OCI-LY1 (cell line): ENCODE measurements at regions not wholly inside any gene's neighbourhood (a gene's known extent, or its start where the extent isn't known, plus 50 kb on each side); places are given as distances from the start of the nearest gene placed in this dataset.

Experiments
- H2AFZ ChIP-seq: fragments of 200-600 bp; sonication (generic), shearing (Covaris generic); 2 replicates; pipeline ENCODE4 v1.6.0; 2014; ENCODE audit warnings: antibody characterized with exemption, mild to moderate bottlenecking, low read length
- H3F3A ChIP-seq: fragments of 200-600 bp; sonication (generic), shearing (Covaris generic); 2 replicates; pipeline ENCODE4 v1.6.0; 2014; ENCODE audit warnings: mild to moderate bottlenecking, antibody characterized with exemption, low read length, moderate library complexity; ENCODE audit not compliant: insufficient read depth
- H3K27ac ChIP-seq: fragments of 200-600 bp; sonication (generic); 2 replicates; pipeline ENCODE4 v1.5.1; 2014; ENCODE audit warnings: low read length, mixed run types, mild to moderate bottlenecking, low read depth; ENCODE audit not compliant: poor library complexity, severe bottlenecking
- H3K27me3 ChIP-seq: fragments of 200-600 bp; sonication (generic); 2 replicates; pipeline ENCODE4 v1.6.0; 2014; ENCODE audit warnings: antibody characterized with exemption, mild to moderate bottlenecking, low read length, moderate library complexity; ENCODE audit not compliant: insufficient read depth
- H3K36me3 ChIP-seq: fragments of 200-600 bp; sonication (generic); 2 replicates; pipeline ENCODE4 v1.6.1; 2014; ENCODE audit warnings: mild to moderate bottlenecking, antibody characterized with exemption, low read length, moderate library complexity, mixed read lengths; ENCODE audit not compliant: insufficient read depth
- H3K4me1 ChIP-seq: fragments of 200-600 bp; sonication (generic); 2 replicates; pipeline ENCODE4 v1.5.1; 2014; ENCODE audit warnings: mild to moderate bottlenecking, low read length, moderate library complexity; ENCODE audit not compliant: insufficient read depth, severe bottlenecking
- H3K4me2 ChIP-seq: fragments of 200-600 bp; sonication (generic), shearing (Covaris generic); 2 replicates; pipeline ENCODE4 v1.6.1; 2014; ENCODE audit warnings: low read length
- H3K4me3 ChIP-seq: fragments of 200-600 bp; sonication (generic); 2 replicates; pipeline ENCODE4 v1.5.1; 2014; ENCODE audit warnings: low read length, low read depth, mild to moderate bottlenecking, mixed read lengths; ENCODE audit not compliant: poor library complexity, severe bottlenecking
- H3K79me2 ChIP-seq: fragments of 200-600 bp; shearing (Covaris generic); 2 replicates; pipeline ENCODE4 v1.6.1; 2016; ENCODE audit warnings: mixed run types, low read length, mixed read lengths; ENCODE audit not compliant: insufficient read depth
- H3K9ac ChIP-seq: fragments of 200-600 bp; sonication (generic), shearing (Covaris generic); 2 replicates; pipeline ENCODE4 v1.6.1; 2014; ENCODE audit warnings: mild to moderate bottlenecking, low read length, mixed read lengths
- H3K9me2 ChIP-seq: fragments of 200-600 bp; sonication (generic), shearing (Covaris generic); 2 replicates; pipeline ENCODE4 v1.6.1; 2014; ENCODE audit warnings: low read depth, mild to moderate bottlenecking, low read length, mixed read lengths
- H3K9me3 ChIP-seq: fragments of 200-600 bp; shearing (Covaris generic); 2 replicates; pipeline ENCODE4 v1.6.1; 2014; ENCODE audit warnings: low read length, mixed read lengths
- H4K20me1 ChIP-seq: fragments of 200-600 bp; sonication (generic), shearing (Covaris generic); 2 replicates; pipeline ENCODE4 v1.6.0; 2016; ENCODE audit warnings: mild to moderate bottlenecking, low read length; ENCODE audit not compliant: insufficient read depth
- EZH2 ChIP-seq: fragments of 200-600 bp; sonication (generic), shearing (Covaris generic); IDR thresholded peaks from 2 replicates; pipeline ENCODE4 v1.8.0; 2017; ENCODE audit warnings: borderline replicate concordance, mixed run types, mild to moderate bottlenecking, antibody characterized with exemption, low read length, moderate library complexity, mixed read lengths
- TF ChIP-seq, protein P1 (sequence below): fragments of 200-600 bp; sonication (generic), shearing (Covaris generic); IDR thresholded peaks from 2 replicates; pipeline ENCODE4 v1.5.1; 2017; ENCODE audit warnings: mild to moderate bottlenecking, antibody characterized with exemption, low read length, moderate library complexity, mixed read lengths

GRCh38 chr2:66003931-66004330, 431.0 kb upstream of the MEIS1 start:
- no peak overlapping the region for H3K9ac ChIP-seq
- no peak for TF ChIP-seq EZH2
- TF ChIP-seq, protein P1, sequence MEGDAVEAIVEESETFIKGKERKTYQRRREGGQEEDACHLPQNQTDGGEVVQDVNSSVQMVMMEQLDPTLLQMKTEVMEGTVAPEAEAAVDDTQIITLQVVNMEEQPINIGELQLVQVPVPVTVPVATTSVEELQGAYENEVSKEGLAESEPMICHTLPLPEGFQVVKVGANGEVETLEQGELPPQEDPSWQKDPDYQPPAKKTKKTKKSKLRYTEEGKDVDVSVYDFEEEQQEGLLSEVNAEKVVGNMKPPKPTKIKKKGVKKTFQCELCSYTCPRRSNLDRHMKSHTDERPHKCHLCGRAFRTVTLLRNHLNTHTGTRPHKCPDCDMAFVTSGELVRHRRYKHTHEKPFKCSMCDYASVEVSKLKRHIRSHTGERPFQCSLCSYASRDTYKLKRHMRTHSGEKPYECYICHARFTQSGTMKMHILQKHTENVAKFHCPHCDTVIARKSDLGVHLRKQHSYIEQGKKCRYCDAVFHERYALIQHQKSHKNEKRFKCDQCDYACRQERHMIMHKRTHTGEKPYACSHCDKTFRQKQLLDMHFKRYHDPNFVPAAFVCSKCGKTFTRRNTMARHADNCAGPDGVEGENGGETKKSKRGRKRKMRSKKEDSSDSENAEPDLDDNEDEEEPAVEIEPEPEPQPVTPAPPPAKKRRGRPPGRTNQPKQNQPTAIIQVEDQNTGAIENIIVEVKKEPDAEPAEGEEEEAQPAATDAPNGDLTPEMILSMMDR, result no peak
- H3K9me3 ChIP-seq, result no peaks in the 10 kb centered on the region
- H4K20me1 ChIP-seq, result no peaks in the 10 kb centered on the region
- no peaks in the 10 kb centered on the region for H3F3A ChIP-seq
- no peak overlapping the region for H3K4me2 ChIP-seq
- no peak overlapping the region for H2AFZ ChIP-seq
- no peaks in the 10 kb centered on the region for H3K36me3 ChIP-seq
- no peak overlapping the region for H3K4me3 ChIP-seq
- H3K4me1 ChIP-seq, result no peaks in the 10 kb centered on the region
- no peaks in the 10 kb centered on the region for H3K27me3 ChIP-seq
- H3K27ac ChIP-seq, result no peak overlapping the region
- no peaks in the 10 kb centered on the region for H3K79me2 ChIP-seq
- no peaks in the 10 kb centered on the region for H3K9me2 ChIP-seq

- no peaks in the 10 kb centered on the region for H4K20me1 ChIP-seq
- H3K79me2 ChIP-seq, result no peaks in the 10 kb centered on the region
- TF ChIP-seq, protein P1, result no peak
- no peak for TF ChIP-seq EZH2
- H3K9ac ChIP-seq, result no peak overlapping the region
- H3K27me3 ChIP-seq, result no peaks in the 10 kb centered on the region
- H3K36me3 ChIP-seq, result no peaks in the 10 kb centered on the region
- no peaks in the 10 kb centered on the region for H3K9me3 ChIP-seq
- no peak overlapping the region for H3K4me3 ChIP-seq
- no peak overlapping the region for H3K4me2 ChIP-seq
- H3K4me1 ChIP-seq, result no peaks in the 10 kb centered on the region
- H3K27ac ChIP-seq, result no peak overlapping the region
- no peaks in the 10 kb centered on the region for H3K9me2 ChIP-seq
- no peak overlapping the region for H2AFZ ChIP-seq
- H3F3A ChIP-seq, result no peaks in the 10 kb centered on the region
These were observed 433.4 kb upstream of the MEIS1 start for GRCh38 chr2:66001538-66001937.

DNA sequence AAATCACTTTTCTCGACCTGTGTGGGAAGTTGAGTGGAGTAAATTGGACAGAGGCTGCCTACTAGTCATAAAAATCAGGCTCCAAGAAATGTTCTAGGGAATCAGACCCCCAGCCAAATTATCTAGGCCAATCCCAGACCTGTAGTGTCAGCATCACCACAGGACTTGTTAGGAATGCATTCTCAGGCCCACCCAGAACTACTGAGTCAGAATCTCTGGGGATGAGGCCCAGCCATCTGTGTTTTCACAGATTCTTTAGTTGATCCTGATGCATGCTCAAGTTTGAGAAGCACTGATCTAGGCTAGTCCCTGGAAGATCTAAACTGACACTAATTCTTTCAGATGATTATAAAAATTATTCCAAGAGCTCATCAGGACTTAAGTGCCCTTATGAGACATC, 434.0 kb upstream of the MEIS1 start:
- H3K36me3 ChIP-seq, result no peaks in the 10 kb centered on the region
- H2AFZ ChIP-seq, result no peak overlapping the region
- H3K27me3 ChIP-seq, result no peaks in the 10 kb centered on the region
- TF ChIP-seq EZH2, result no peak
- TF ChIP-seq, protein P1, result no peak
- no peak overlapping the region for H3K4me3 ChIP-seq
- no peaks in the 10 kb centered on the region for H3K79me2 ChIP-seq
- H3K27ac ChIP-seq, result no peak overlapping the region
- H3K9me3 ChIP-seq, result no peaks in the 10 kb centered on the region
- no peaks in the 10 kb centered on the region for H4K20me1 ChIP-seq
- no peak overlapping the region for H3K4me2 ChIP-seq
- no peak overlapping the region for H3K9ac ChIP-seq
- no peaks in the 10 kb centered on the region for H3F3A ChIP-seq
- no peaks in the 10 kb centered on the region for H3K9me2 ChIP-seq
- no peaks in the 10 kb centered on the region for H3K4me1 ChIP-seq
